ENCODE measurements at regions not wholly inside any gene's neighbourhood (a gene's known extent, or its start where the extent isn't known, plus 50 kb on each side); places are given as distances from the start of the nearest gene placed in this dataset.

DNA sequence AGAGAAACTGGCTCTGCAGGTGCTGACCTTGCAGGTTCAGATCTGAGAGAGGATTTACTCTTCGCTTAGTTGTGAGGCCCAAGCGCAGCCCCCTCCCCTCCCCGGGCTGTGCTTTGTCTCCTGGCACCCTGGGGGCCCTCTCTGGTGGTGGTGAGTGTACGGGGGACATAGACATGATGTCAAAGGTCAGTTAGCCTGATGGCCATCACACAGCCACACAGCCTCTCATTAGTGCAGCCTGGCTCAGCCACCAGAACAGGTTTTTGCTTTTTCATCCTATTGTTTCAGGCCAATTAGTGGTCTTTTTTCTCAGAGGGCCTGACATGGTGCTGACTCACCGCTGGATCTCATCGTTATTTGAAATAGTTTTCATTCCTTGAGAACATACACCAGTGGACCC lies 437.9 kb downstream of the AACS start:
- no peak for DNase-seq (ENCODE audit: insufficient read length, low spot score)
- TF ChIP-seq CTCF (IDR thresholded peaks at IDR 0.05; ENCODE audit: insufficient read depth, missing control alignments) = no peak
- FAIRE-seq = no peak

- no peak for FAIRE-seq
- DNase-seq (ENCODE audit: insufficient read length, low spot score) = no peak
- TF ChIP-seq CTCF (IDR thresholded peaks at IDR 0.05; ENCODE audit: insufficient read depth, missing control alignments) = no peak
Measured at GRCh38 chr12:125509195-125509594, 444.0 kb downstream of the AACS start.

GRCh38 chr12:125512541-125513298 lies 447.5 kb downstream of the AACS start:
- TF ChIP-seq CTCF (IDR thresholded peaks at IDR 0.05; ENCODE audit: insufficient read depth, missing control alignments) = no peak
- DNase-seq (ENCODE audit: insufficient read length, low spot score) (no peak), FAIRE-seq (no peak)

GRCh38 chr12:125515887-125516286 lies 450.7 kb downstream of the AACS start:
- no peak for TF ChIP-seq CTCF (IDR thresholded peaks at IDR 0.05; ENCODE audit: insufficient read depth, missing control alignments)
- FAIRE-seq (no peak), DNase-seq (ENCODE audit: insufficient read length, low spot score) (no peak)

GRCh38 chr12:125518074-125518473 lies 452.8 kb downstream of the AACS start:
- DNase-seq (ENCODE audit: insufficient read length, low spot score) (no peak), FAIRE-seq (no peak)
- TF ChIP-seq CTCF (IDR thresholded peaks at IDR 0.05; ENCODE audit: insufficient read depth, missing control alignments) = no peak

GRCh38 chr12:125519026-125519651 lies 453.9 kb downstream of the AACS start:
- FAIRE-seq = no peak
- TF ChIP-seq CTCF (IDR thresholded peaks at IDR 0.05; ENCODE audit: insufficient read depth, missing control alignments) = no peak

GRCh38 chr12:125525879-125526278 lies 460.6 kb downstream of the AACS start:
- TF ChIP-seq CTCF (IDR thresholded peaks at IDR 0.05; ENCODE audit: insufficient read depth, missing control alignments) = no peak
- DNase-seq (ENCODE audit: insufficient read length, low spot score) (no peak), FAIRE-seq (no peak)

More at GRCh38 chr12:125519026-125519651, 453.9 kb downstream of the AACS start:
- no peak for DNase-seq (ENCODE audit: insufficient read length, low spot score)
